Suprapubic skin (tissue), 2 donors: ENCODE measurements at regions not wholly inside any gene's neighbourhood (a gene's known extent, or its start where the extent isn't known, plus 50 kb on each side); places are given as distances from the start of the nearest gene placed in this dataset.

ENCODE experiments used
- EP300 ChIP-seq: sonication (generic); formaldehyde crosslinking; IDR thresholded peaks from one replicate; pipeline ENCODE4 v1.6.1; 2017; ENCODE audit warnings: antibody characterized with exemption
- POLR2A ChIP-seq, 2 donors: fragments of 450-650 bp; IDR thresholded peaks; one replicate each; pipeline ENCODE4 v1.6.1; 2017; ENCODE audit warnings: antibody characterized with exemption in 2 of 2, mild to moderate bottlenecking in 2 of 2, moderate library complexity in 2 of 2

DNA sequence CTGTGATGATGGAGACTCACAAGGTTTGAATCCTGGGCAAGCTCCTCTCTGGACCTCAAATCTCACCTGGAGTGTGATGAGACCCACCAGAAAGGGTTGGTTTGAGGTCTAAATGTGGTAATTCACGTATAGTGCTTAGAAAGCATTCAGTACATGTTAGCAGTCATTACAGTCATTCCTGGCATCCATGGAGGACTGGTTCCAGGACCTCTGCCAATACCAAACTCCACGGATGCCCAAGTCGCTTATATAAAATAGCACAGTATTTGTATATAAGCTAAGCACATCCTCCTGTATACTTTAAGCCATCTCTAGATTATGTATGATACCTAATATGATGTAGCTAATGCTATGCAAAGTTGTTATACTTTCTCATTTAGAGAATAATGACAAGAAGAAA is 67.6 kb upstream of the CYP2D6 start:
- TF ChIP-seq EP300 (no peak), POLR2A (IDR thresholded peaks at IDR 0.05) (no peak)
